IMR-90 (cell line): ENCODE measurements at regions not wholly inside any gene's neighbourhood (a gene's known extent, or its start where the extent isn't known, plus 50 kb on each side); places are given as distances from the start of the nearest gene placed in this dataset.

Source experiments
- ATAC-seq: fragments of 200-7000 bp; cut with Tn5 transposase; 2 replicates; pipeline ENCODE4 v1.9.1; 2020; ENCODE audit warnings: low read depth, mild to moderate bottlenecking, moderate library complexity
- BruUV-seq: library from RNA; stranded (reverse); fragments of 400-500 nt; replicated peaks from 2 replicates; lab custom pipeline; 2021; lab: Mats Ljungman, UMichigan
- CTCF ChIA-PET: fragments of 300-600 bp; formaldehyde crosslinking; extraction: SDS; loops from one replicate; lab custom pipeline; 2021; ENCODE audit warnings: antibody characterized with exemption; lab: Yijun Ruan, JAX
- POLR2A ChIA-PET: fragments of 300-600 bp; sonication (Branson Sonifier 250); formaldehyde crosslinking; loops from one replicate; lab custom pipeline; 2022; ENCODE audit warnings: antibody characterized with exemption; ENCODE audit not compliant: unreplicated experiment; lab: Charles Lee
- DNase-seq: peaks from one replicate; pipeline ENCODE4 v3.0.0; 2013
- H2AFZ ChIP-seq: replicated peaks from 2 replicates; pipeline ENCODE3; 2013; ENCODE audit warnings: low read length, mild to moderate bottlenecking; ENCODE audit not compliant: poor library complexity
- H2AK5ac ChIP-seq: 2 replicates; pipeline ENCODE4 v1.6.1; 2013; ENCODE audit warnings: low read depth, low read length, inconsistent platforms
- H2AK9ac ChIP-seq: replicated peaks from 2 replicates; pipeline ENCODE3; 2013; ENCODE audit warnings: mild to moderate bottlenecking, low read depth, low read length, moderate library complexity; ENCODE audit not compliant: poor library complexity
- H2BK120ac ChIP-seq: 2 replicates; pipeline ENCODE4 v1.6.1; 2013; ENCODE audit warnings: low read depth, low read length, inconsistent platforms
- H2BK15ac ChIP-seq: 3 replicates; pipeline ENCODE4 v1.6.1; 2013; ENCODE audit warnings: low read depth, low read length, inconsistent platforms
- H2BK20ac ChIP-seq: 2 replicates; pipeline ENCODE4 v1.6.1; 2013; ENCODE audit warnings: low read depth, mild to moderate bottlenecking, inconsistent platforms, low read length, moderate library complexity
- H2BK5ac ChIP-seq: 2 replicates; pipeline ENCODE4 v1.6.1; 2013; ENCODE audit warnings: mild to moderate bottlenecking, low read depth, low read length, inconsistent platforms; ENCODE audit not compliant: poor library complexity, severe bottlenecking
- H3K14ac ChIP-seq: replicated peaks from 2 replicates; pipeline ENCODE4 v1.6.1; 2013; ENCODE audit warnings: low read depth, low read length, inconsistent platforms
- H3K18ac ChIP-seq: 2 replicates; pipeline ENCODE4 v1.6.1; 2013; ENCODE audit warnings: low read depth, low read length, control low read depth
- H3K23ac ChIP-seq: 2 replicates; pipeline ENCODE4 v1.6.1; 2013; ENCODE audit warnings: low read depth, low read length, inconsistent platforms
- H3K27ac ChIP-seq: 2 replicates; pipeline ENCODE4 v1.5.1; 2013; ENCODE audit warnings: mild to moderate bottlenecking, control low read depth, low read length; ENCODE audit not compliant: insufficient read depth
- H3K27me3 ChIP-seq: 2 replicates; pipeline ENCODE4 v1.6.1; 2013; ENCODE audit warnings: low read length; ENCODE audit not compliant: control insufficient read depth, insufficient read depth
- H3K36me3 ChIP-seq: 2 replicates; pipeline ENCODE4 v1.6.1; 2013; ENCODE audit warnings: low read length, mixed read lengths; ENCODE audit not compliant: control insufficient read depth, insufficient read depth
- H3K4ac ChIP-seq: 2 replicates; pipeline ENCODE4 v1.6.1; 2013; ENCODE audit warnings: low read depth, low read length, inconsistent platforms
- H3K4me1 ChIP-seq: 2 replicates; pipeline ENCODE4 v1.6.1; 2013; ENCODE audit warnings: low read length, mixed read lengths; ENCODE audit not compliant: control insufficient read depth, insufficient read depth
- H3K4me2 ChIP-seq: 2 replicates; pipeline ENCODE4 v1.6.1; 2013; ENCODE audit warnings: low read depth, mild to moderate bottlenecking, control low read depth, low read length, moderate library complexity
- H3K4me3 ChIP-seq: 2 replicates; pipeline ENCODE4 v1.5.1; 2013; ENCODE audit warnings: low read depth, mild to moderate bottlenecking, control low read depth, low read length, moderate library complexity; ENCODE audit not compliant: insufficient read depth
- H3K56ac ChIP-seq: 2 replicates; pipeline ENCODE4 v1.6.1; 2013; ENCODE audit warnings: low read length, inconsistent platforms; ENCODE audit not compliant: insufficient read depth; ENCODE audit errors: extremely low read depth
- H3K79me1 ChIP-seq, 2 experiments: 2 replicates each; pipeline ENCODE4 v1.6.1; 2013; ENCODE audit warnings: low read length in 2 of 2, inconsistent platforms in 1 of 2, low read depth in 1 of 2
- H3K9ac ChIP-seq: 2 replicates; pipeline ENCODE4 v1.6.1; 2013; ENCODE audit warnings: low read depth, low read length, control low read depth
- H3K9me1 ChIP-seq: 2 replicates; pipeline ENCODE4 v1.6.1; 2013; ENCODE audit warnings: low read length, inconsistent platforms; ENCODE audit not compliant: insufficient read depth
- H3K9me3 ChIP-seq: 2 replicates; pipeline ENCODE4 v1.6.1; 2013; ENCODE audit warnings: low read length; ENCODE audit not compliant: control insufficient read depth, insufficient read depth
- H4K20me1 ChIP-seq: 2 replicates; pipeline ENCODE4 v1.6.1; 2013; ENCODE audit warnings: low read length, inconsistent platforms; ENCODE audit not compliant: insufficient read depth
- H4K5ac ChIP-seq: 2 replicates; pipeline ENCODE4 v1.6.1; 2013; ENCODE audit warnings: mild to moderate bottlenecking, low read depth, low read length, control low read depth
- H4K8ac ChIP-seq, 2 experiments: 2 replicates each; pipeline ENCODE4 v1.6.1; 2013; ENCODE audit warnings: low read depth in 2 of 2, low read length in 2 of 2, control low read depth in 1 of 2, inconsistent platforms in 1 of 2
- H4K91ac ChIP-seq: 2 replicates; pipeline ENCODE4 v1.6.1; 2013; ENCODE audit warnings: low read depth, low read length, inconsistent platforms; ENCODE audit not compliant: insufficient read depth
- BHLHE40 ChIP-seq: fragments of 150-350 bp; IDR thresholded peaks from 2 replicates; pipeline ENCODE4 v1.6.1; 2016; ENCODE audit warnings: mild to moderate bottlenecking, low read depth, low read length
- CEBPB ChIP-seq: IDR thresholded peaks from 2 replicates; pipeline ENCODE4 v1.6.1; 2012; ENCODE audit warnings: low read depth, low read length, improper control_type of control experiment
- CHD1 ChIP-seq: IDR thresholded peaks from 2 replicates; pipeline ENCODE4 v1.6.1; 2012; ENCODE audit warnings: low read depth, low read length, improper control_type of control experiment
- FOS ChIP-seq: fragments of 150-350 bp; IDR thresholded peaks from 2 replicates; pipeline ENCODE4 v1.6.1; 2016; ENCODE audit warnings: low read depth, low read length
- MAFK ChIP-seq: IDR thresholded peaks from 2 replicates; pipeline ENCODE4 v1.6.1; 2012; ENCODE audit warnings: low read depth, low read length, improper control_type of control experiment
- MAZ ChIP-seq: IDR thresholded peaks from 2 replicates; pipeline ENCODE4 v1.6.1; 2012; ENCODE audit warnings: low read depth, mild to moderate bottlenecking, low read length, improper control_type of control experiment, moderate library complexity, borderline replicate concordance
- MXI1 ChIP-seq: IDR thresholded peaks from 2 replicates; pipeline ENCODE4 v1.6.1; 2012; ENCODE audit warnings: low read depth, mild to moderate bottlenecking, low read length, moderate library complexity, borderline replicate concordance
- NFE2L2 ChIP-seq: fragments of 150-350 bp; IDR thresholded peaks from 2 replicates; pipeline ENCODE4 v1.6.1; 2016; ENCODE audit warnings: low read depth, mild to moderate bottlenecking, low read length
- POLR2A ChIP-seq: IDR thresholded peaks from 2 replicates; pipeline ENCODE4 v1.6.1; 2012; ENCODE audit warnings: mild to moderate bottlenecking, low read depth, low read length
- RAD21 ChIP-seq: IDR thresholded peaks from 2 replicates; pipeline ENCODE4 v1.6.1; 2012; ENCODE audit warnings: low read length, improper control_type of control experiment
- RCOR1 ChIP-seq: IDR thresholded peaks from 2 replicates; pipeline ENCODE4 v1.6.1; 2012; ENCODE audit warnings: mild to moderate bottlenecking, low read length, improper control_type of control experiment; ENCODE audit not compliant: insufficient replicate concordance
- RFX5 ChIP-seq: IDR thresholded peaks from 2 replicates; pipeline ENCODE4 v1.8.0; 2012; ENCODE audit warnings: low read depth, mild to moderate bottlenecking, low read length, moderate library complexity
- SMC3 ChIP-seq: fragments of 150-350 bp; IDR thresholded peaks from 2 replicates; pipeline ENCODE4 v1.6.1; 2016; ENCODE audit warnings: low read depth, mild to moderate bottlenecking, antibody characterized with exemption, low read length, moderate library complexity
- WGBS, 2 experiments: methylation state at CpG; one replicate each; pipeline versions ENCODE4 v1.1.5 to v1.1.7; 2013; ENCODE audit warnings: missing lambda C conversion rate in 2 of 2; ENCODE audit not compliant: insufficient read length in 1 of 2; ENCODE audit errors: extremely low coverage in 2 of 2; 5-methylcytosine and 5-hydroxymethylcytosine counted together
- dilution Hi-C: fragments of 300-500 bp; cut with HindIII; formaldehyde crosslinking; loops from one replicate; pipeline ENCODE4 v1.14.3; 2018; ENCODE audit warnings: low sequenced_read_pairs; ENCODE audit not compliant: unreplicated experiment
- in situ Hi-C: fragments of 300-500 bp; cut with MboI; formaldehyde crosslinking; loops from 3 replicates; pipeline ENCODE4 v1.14.3; 2019; ENCODE audit warnings: low sequenced_read_pairs, inconsistent platforms, mixed read lengths
- intact Hi-C: fragments of 100-400 bp; cut with micrococcal nuclease; formaldehyde crosslinking; loops from 2 replicates; pipeline ENCODE4 v1.10.0; 2022
- TF ChIP-seq, protein P1 (sequence below): fragments of 150-350 bp; IDR thresholded peaks from 2 replicates; pipeline ENCODE4 v1.6.1; 2016; ENCODE audit warnings: low read depth, mild to moderate bottlenecking, low read length, moderate library complexity, borderline replicate concordance
- TF ChIP-seq, protein P2 (sequence below): fragments of 150-350 bp; IDR thresholded peaks from 2 replicates; pipeline ENCODE4 v1.6.1; 2017; ENCODE audit warnings: mild to moderate bottlenecking, antibody characterized with exemption, low read length, low read depth
- TF ChIP-seq, protein P3 (sequence below): conservative IDR thresholded peaks from 2 replicates; pipeline ENCODE4 v1.5.1; 2012; ENCODE audit warnings: mild to moderate bottlenecking, low read depth, low read length, improper control_type of control experiment

DNA sequence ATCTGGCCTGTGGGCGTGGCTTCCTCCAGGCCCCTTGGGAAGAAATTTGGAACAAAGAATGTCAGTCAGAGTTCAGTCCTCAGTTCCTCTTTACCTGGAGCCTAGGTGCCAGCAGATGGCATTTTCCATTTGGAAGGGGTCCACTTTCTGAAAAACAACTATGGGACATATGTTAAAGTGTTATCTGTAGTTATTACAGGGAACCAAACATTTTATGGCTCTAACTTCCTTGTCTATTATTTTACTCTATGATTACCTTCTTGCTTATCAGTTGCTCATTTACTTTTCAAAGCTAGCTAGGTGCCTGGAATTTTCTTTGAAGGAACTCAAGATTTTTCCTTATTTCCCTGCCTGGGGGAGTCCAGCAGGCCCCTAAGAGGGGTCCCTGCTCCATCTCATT lies 159.8 kb upstream of the PUDP start:
- Histone ChIP-seq H3K9me3 (peaks cover 3% of the 10 kb centered on the region), H3K9ac (no peak overlapping the region), H3K18ac (no peak overlapping the region), H4K20me1 (no peaks in the 10 kb centered on the region), H3K79me1 (no peaks in the 10 kb centered on the region), H3K27me3 (no peaks in the 10 kb centered on the region), H3K4me2 (no peak overlapping the region), H3K9me1 (no peaks in the 10 kb centered on the region), H3K56ac (no peak overlapping the region), H2BK120ac (no peak overlapping the region), H2BK20ac (no peak overlapping the region), H2AFZ (no peak overlapping the region), H3K4me3 (no peak overlapping the region), H3K4me1 (no peaks in the 10 kb centered on the region), H2AK5ac (no peak overlapping the region), H3K14ac (no peak overlapping the region), H2AK9ac (no peak overlapping the region), H4K8ac (no peak overlapping the region), H4K5ac (no peak overlapping the region), H4K91ac (no peak overlapping the region), H2BK15ac (no peak overlapping the region), H3K27ac (no peak overlapping the region), H3K36me3 (no peaks in the 10 kb centered on the region), H3K23ac (no peak overlapping the region), H3K4ac (no peak overlapping the region), H2BK5ac (no peak overlapping the region)
- no TSS peak for BruUV-seq
- no peak for ATAC-seq
- in situ Hi-C loops (no loop called here), intact Hi-C loops (no loop called here), dilution Hi-C loops (no loop called here)
- TF ChIP-seq, protein P1, sequence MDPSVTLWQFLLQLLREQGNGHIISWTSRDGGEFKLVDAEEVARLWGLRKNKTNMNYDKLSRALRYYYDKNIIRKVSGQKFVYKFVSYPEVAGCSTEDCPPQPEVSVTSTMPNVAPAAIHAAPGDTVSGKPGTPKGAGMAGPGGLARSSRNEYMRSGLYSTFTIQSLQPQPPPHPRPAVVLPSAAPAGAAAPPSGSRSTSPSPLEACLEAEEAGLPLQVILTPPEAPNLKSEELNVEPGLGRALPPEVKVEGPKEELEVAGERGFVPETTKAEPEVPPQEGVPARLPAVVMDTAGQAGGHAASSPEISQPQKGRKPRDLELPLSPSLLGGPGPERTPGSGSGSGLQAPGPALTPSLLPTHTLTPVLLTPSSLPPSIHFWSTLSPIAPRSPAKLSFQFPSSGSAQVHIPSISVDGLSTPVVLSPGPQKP: no peak
- TF ChIP-seq CHD1: no peak
- no peak for TF ChIP-seq MAZ
- no peak for TF ChIP-seq RFX5
- TF ChIP-seq FOS: no peak
- no peak for TF ChIP-seq SMC3
- no peak for TF ChIP-seq NFE2L2
- TF ChIP-seq RCOR1: no peak
- no peak for TF ChIP-seq BHLHE40
- no peak for TF ChIP-seq MXI1
- TF ChIP-seq, protein P2, sequence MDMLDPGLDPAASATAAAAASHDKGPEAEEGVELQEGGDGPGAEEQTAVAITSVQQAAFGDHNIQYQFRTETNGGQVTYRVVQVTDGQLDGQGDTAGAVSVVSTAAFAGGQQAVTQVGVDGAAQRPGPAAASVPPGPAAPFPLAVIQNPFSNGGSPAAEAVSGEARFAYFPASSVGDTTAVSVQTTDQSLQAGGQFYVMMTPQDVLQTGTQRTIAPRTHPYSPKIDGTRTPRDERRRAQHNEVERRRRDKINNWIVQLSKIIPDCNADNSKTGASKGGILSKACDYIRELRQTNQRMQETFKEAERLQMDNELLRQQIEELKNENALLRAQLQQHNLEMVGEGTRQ: no peak
- TF ChIP-seq MAFK: no peak
- TF ChIP-seq, protein P3, sequence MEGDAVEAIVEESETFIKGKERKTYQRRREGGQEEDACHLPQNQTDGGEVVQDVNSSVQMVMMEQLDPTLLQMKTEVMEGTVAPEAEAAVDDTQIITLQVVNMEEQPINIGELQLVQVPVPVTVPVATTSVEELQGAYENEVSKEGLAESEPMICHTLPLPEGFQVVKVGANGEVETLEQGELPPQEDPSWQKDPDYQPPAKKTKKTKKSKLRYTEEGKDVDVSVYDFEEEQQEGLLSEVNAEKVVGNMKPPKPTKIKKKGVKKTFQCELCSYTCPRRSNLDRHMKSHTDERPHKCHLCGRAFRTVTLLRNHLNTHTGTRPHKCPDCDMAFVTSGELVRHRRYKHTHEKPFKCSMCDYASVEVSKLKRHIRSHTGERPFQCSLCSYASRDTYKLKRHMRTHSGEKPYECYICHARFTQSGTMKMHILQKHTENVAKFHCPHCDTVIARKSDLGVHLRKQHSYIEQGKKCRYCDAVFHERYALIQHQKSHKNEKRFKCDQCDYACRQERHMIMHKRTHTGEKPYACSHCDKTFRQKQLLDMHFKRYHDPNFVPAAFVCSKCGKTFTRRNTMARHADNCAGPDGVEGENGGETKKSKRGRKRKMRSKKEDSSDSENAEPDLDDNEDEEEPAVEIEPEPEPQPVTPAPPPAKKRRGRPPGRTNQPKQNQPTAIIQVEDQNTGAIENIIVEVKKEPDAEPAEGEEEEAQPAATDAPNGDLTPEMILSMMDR: no peak
- TF ChIP-seq RAD21: no peak
- no peak for TF ChIP-seq CEBPB
- TF ChIP-seq POLR2A: no peak
- ChIA-PET CTCF (interaction anchor here (0.6 kb wide), 1 partner anchor 41 kb away, joined by 4 read pairs; no protein-coding TSS in a partner anchor), POLR2A (no interaction called here)
- WGBS, 2 experiments: no CpG with 5 or more reads among the region's 1 CpG
- no peak for DNase-seq
